IPS DF 6.9 (cell line): ENCODE measurements at regions not wholly inside any gene's neighbourhood (a gene's known extent, or its start where the extent isn't known, plus 50 kb on each side); places are given as distances from the start of the nearest gene placed in this dataset.

ENCODE experiments used
- DNase-seq: peaks from one replicate; pipeline ENCODE4 v3.0.0-alpha.2; 2013; ENCODE audit warnings: low read depth, low spot score
- H3K27ac ChIP-seq: one replicate; pipeline ENCODE4 v1.5.1; 2013; ENCODE audit warnings: low read length, control low read depth
- H3K27me3 ChIP-seq: 2 replicates; pipeline ENCODE4 v1.6.1; 2013; ENCODE audit warnings: mild to moderate bottlenecking, low read length; ENCODE audit not compliant: control insufficient read depth, insufficient read depth
- H3K36me3 ChIP-seq: 2 replicates; pipeline ENCODE4 v1.6.1; 2013; ENCODE audit warnings: low read length; ENCODE audit not compliant: control insufficient read depth, insufficient read depth
- H3K4me1 ChIP-seq: 2 replicates; pipeline ENCODE4 v1.6.1; 2013; ENCODE audit warnings: low read length; ENCODE audit not compliant: control insufficient read depth, insufficient read depth
- H3K4me3 ChIP-seq: 2 replicates; pipeline ENCODE4 v1.5.1; 2013; ENCODE audit warnings: mild to moderate bottlenecking, low read length
- H3K9me3 ChIP-seq: 2 replicates; pipeline ENCODE4 v1.6.1; 2013; ENCODE audit warnings: low read length, inconsistent platforms; ENCODE audit not compliant: control insufficient read depth, insufficient read depth
- WGBS: extraction: QIAGEN DNeasy Blood & Tissue Kit; methylation state at CpG from one replicate; pipeline ENCODE4 v1.1.7; 2013; ENCODE audit warnings: mixed read lengths, missing lambda C conversion rate; ENCODE audit not compliant: insufficient read length, insufficient coverage; 5-methylcytosine and 5-hydroxymethylcytosine counted together

GRCh38 chr11:122339436-122340060 is 223.5 kb upstream of the BLID start:
- no peak for DNase-seq

DNA sequence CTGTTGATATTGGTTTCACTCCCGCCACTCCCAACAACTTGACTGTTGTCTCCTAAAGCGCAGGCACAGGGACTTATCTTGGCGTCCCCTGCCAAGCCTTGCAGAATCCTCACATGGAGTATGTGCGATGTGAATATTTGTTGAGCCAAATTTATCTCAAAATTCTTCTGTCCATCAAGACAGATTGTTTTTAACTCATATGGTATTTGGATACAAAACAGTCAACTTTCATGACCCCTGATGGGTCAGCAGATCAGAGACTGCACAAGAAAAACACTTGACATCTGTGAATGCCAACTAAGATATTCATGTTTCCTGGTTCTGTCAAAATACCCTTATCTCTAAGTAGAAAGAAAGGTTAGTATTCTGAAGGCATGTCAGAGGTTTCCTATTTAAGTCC is 221.7 kb upstream of the BLID start:
- DNase-seq: no peak
- no peaks in the 10 kb centered on the region for H3K27me3 ChIP-seq
- H3K4me1 ChIP-seq: no peaks in the 10 kb centered on the region
- no peaks in the 10 kb centered on the region for H3K9me3 ChIP-seq
- H3K4me3 ChIP-seq: no peak overlapping the region
- H3K36me3 ChIP-seq: no peaks in the 10 kb centered on the region
- no CpG with 5 or more reads among the region's 4 CpGs for WGBS
- H3K27ac ChIP-seq: no peak overlapping the region

More at GRCh38 chr11:122339436-122340060, 223.5 kb upstream of the BLID start:
- Histone ChIP-seq H3K4me1 (no peaks in the 10 kb centered on the region), H3K27me3 (no peaks in the 10 kb centered on the region), H3K36me3 (no peaks in the 10 kb centered on the region), H3K9me3 (no peaks in the 10 kb centered on the region), H3K27ac (no peak overlapping the region), H3K4me3 (no peak overlapping the region)
- no CpG with 5 or more reads among the region's 2 CpGs for WGBS

DNA sequence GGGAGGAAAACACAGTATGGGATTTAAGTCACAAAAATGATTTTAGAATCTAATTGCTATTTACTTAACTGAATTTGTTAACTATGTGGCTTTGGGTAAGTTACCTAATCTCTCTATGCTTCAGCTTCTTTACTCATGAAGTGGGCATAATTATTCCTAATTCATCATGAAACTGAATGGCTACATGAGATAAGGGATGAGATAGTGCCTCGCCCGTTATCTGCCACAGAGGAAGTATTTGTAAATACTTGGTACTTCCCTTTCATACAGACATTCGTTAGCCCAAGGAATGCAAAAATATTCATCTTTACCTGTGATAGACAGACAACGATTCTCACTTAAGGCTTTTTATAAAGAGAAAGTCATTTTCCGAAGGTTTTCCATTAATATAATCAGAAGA is 221.2 kb upstream of the BLID start:
- Histone ChIP-seq H3K36me3 (no peaks in the 10 kb centered on the region), H3K27me3 (no peaks in the 10 kb centered on the region), H3K4me3 (no peak overlapping the region), H3K4me1 (no peaks in the 10 kb centered on the region), H3K27ac (no peak overlapping the region), H3K9me3 (no peaks in the 10 kb centered on the region)
- WGBS: no CpG with 5 or more reads among the region's 5 CpGs
- DNase-seq: no peak

GRCh38 chr11:122336706-122337105 is 220.7 kb upstream of the BLID start:
- Histone ChIP-seq H3K4me3 (no peak overlapping the region), H3K9me3 (no peaks in the 10 kb centered on the region), H3K4me1 (no peaks in the 10 kb centered on the region), H3K27ac (no peak overlapping the region), H3K36me3 (no peaks in the 10 kb centered on the region), H3K27me3 (no peaks in the 10 kb centered on the region)
- no CpG with 5 or more reads among the region's 5 CpGs for WGBS
- no peak for DNase-seq

DNA sequence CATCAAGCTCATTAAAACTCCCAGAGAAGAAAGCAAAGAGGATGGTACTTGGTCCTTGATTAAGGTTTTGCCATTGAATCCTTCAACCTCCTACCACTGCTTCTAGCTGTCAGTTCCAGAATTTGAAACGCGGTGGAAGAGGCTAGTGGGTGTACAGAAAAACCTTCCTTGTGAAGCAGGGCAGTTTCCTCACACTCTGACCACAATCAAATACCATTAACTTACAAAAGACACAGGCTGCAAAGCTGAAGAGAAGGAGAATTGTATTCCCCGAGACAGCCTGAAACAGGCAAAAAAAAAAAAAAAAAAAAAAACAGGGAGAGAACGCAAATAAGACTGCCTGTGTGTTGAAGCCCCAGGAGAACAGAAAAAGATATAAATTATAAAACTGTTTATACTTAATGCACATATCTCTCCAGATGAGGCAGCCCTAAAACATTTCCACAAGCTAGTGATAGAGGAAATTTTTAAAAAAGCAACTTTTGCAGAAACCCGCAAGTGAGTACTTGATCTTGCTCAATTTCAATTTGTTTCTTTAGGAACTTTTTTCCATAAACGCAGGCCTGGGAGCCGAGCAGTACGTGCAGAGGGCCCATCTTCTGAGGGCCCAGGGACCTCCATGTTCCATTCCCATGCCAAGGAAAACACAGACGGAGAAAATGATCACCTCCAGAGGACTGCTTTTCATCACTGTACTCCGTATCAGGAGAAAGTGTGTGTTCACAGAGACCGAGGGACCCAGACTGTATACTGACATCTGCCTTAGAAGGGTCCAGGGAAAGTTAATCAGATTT is 218.7 kb upstream of the BLID start:
- no peaks in the 10 kb centered on the region for H3K27me3 ChIP-seq
- no peak overlapping the region for H3K4me3 ChIP-seq
- H3K9me3 ChIP-seq: no peaks in the 10 kb centered on the region
- DNase-seq: no peak
- no peak overlapping the region for H3K27ac ChIP-seq
- no peaks in the 10 kb centered on the region for H3K4me1 ChIP-seq
- H3K36me3 ChIP-seq: no peaks in the 10 kb centered on the region
- no CpG with 5 or more reads among the region's 11 CpGs for WGBS

DNA sequence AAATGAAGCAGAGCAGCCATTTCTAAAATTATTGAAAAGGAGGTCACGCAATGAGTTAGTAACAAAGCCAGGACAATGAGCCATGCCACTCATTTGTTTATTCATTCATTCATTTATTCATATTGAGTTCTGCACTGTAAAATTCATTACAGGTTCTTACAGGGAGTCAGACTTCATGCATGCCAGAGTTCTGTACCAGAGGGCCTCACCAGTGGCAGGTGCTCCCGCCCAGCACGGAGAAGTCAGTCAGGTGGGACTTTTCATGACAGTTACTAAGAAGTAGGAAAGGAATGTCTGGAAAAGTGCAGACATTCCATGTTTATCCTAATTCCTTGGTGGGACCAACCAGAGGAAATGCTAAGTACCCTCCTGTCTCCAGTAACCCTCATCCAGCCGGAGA is 217.5 kb upstream of the BLID start:
- no peaks in the 10 kb centered on the region for H3K9me3 ChIP-seq
- no peaks in the 10 kb centered on the region for H3K4me1 ChIP-seq
- DNase-seq: no peak
- H3K27me3 ChIP-seq: no peaks in the 10 kb centered on the region; the same call in 1 of the 2 replicates
- no peaks in the 10 kb centered on the region for H3K36me3 ChIP-seq
- no peak overlapping the region for H3K4me3 ChIP-seq
- no CpG with 5 or more reads among the region's 4 CpGs for WGBS
- H3K27ac ChIP-seq: no peak overlapping the region

DNA sequence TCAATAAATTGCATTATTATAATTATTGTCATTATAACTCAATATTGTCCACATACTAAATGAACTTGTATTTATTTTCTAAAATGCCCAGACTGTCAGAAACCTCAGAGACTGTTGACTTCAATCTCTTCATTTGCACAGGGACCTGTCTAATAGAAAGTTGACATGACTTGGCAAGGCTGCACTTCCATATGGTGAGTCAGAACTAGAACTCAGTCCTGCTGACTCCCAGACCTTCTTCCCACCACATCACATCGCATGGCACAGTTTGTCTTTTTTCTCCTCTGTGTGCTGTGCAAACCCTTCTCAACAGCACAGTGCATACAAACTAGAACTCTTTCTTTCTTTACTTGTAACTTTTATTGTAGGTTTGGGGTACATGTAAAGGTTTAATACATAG is 215.1 kb upstream of the BLID start:
- Histone ChIP-seq H3K36me3 (no peaks in the 10 kb centered on the region), H3K27me3 (no peaks in the 10 kb centered on the region; the same call in 1 of the 2 replicates), H3K9me3 (no peaks in the 10 kb centered on the region), H3K4me3 (no peak overlapping the region), H3K27ac (no peak overlapping the region), H3K4me1 (no peaks in the 10 kb centered on the region; the same call in 1 of the 2 replicates)
- DNase-seq: no peak
- no CpG with 5 or more reads among the region's 1 CpG for WGBS

- Histone ChIP-seq H3K9me3 (no peaks in the 10 kb centered on the region), H3K4me3 (no peak overlapping the region), H3K27ac (no peak overlapping the region), H3K4me1 (no peaks in the 10 kb centered on the region; the same call in 1 of the 2 replicates), H3K27me3 (no peaks in the 10 kb centered on the region; the same call in 1 of the 2 replicates), H3K36me3 (no peaks in the 10 kb centered on the region)
- no peak for DNase-seq
- WGBS: no CpG with 5 or more reads among the region's 5 CpGs
These were observed 214.4 kb upstream of the BLID start for GRCh38 chr11:122330279-122330965.

- H3K4me3 ChIP-seq: no peak overlapping the region
- no peaks in the 10 kb centered on the region; the same call in 1 of the 2 replicates for H3K27me3 ChIP-seq
These were observed 211.5 kb upstream of the BLID start for GRCh38 chr11:122327528-122327927.

DNA sequence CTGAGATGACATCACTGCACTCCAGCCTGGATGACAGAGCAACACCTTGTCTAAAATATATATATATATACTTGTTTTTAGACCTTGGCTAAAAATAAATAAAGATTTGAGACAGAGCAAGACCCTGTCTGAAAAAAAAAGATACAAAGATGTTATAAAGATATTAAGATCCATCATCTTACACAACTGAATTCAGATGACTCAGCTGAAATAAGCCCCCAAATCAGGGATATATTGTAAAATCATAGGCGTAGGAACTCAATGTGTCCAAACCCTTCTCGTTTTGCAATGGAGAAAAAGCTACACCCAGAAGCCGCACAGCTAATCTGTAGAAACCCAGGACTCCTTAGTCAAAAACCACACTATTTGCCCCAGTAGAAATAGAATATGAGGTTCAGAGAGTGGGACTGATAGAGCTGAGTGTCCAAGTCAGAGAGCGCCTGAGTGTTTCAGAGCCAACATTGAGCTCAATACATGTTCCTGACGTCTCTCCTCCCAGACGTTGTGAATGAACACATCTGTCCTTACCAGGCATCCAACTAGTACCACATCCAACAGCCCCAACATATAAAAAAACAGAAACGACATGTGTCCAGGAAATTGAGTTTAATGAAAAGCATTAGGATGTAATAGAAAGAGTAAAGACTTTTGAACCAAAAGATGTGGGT is 207.9 kb upstream of the BLID start:
- Histone ChIP-seq H3K27me3 (no peaks in the 10 kb centered on the region), H3K9me3 (no peaks in the 10 kb centered on the region), H3K36me3 (no peaks in the 10 kb centered on the region), H3K4me3 (no peak overlapping the region), H3K27ac (no peak overlapping the region), H3K4me1 (peaks cover 1% of the 10 kb centered on the region; the same call in 1 of the 2 replicates)
- DNase-seq: no peak
- WGBS: no CpG with 5 or more reads among the region's 7 CpGs

More at GRCh38 chr11:122327528-122327927, 211.5 kb upstream of the BLID start:
- Histone ChIP-seq H3K36me3 (no peaks in the 10 kb centered on the region), H3K4me1 (no peaks in the 10 kb centered on the region; the same call in 1 of the 2 replicates), H3K27ac (no peak overlapping the region), H3K9me3 (no peaks in the 10 kb centered on the region)
- WGBS: no CpG with 5 or more reads among the region's 2 CpGs
- DNase-seq: no peak
